ENCODE measurements at regions not wholly inside any gene's neighbourhood (a gene's known extent, or its start where the extent isn't known, plus 50 kb on each side); places are given as distances from the start of the nearest gene placed in this dataset.

DNA sequence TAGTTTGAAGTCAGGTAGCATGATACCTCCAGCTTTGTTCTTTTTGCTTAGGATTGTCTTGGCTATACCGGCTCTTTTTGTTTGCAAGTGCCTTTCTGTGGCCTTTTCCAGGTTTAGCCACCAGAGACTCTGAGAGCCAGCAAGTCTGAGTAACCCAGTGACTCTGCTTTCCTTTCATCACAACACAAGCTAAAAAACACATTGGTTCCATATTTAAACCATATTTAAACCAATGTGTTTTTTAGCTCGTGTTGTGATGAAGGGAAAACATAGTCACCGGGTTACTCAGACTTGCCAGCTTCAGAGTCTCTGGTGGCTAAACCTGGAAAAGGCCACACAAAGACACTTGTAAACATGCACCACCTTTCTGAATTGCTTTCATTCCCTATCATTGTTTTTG lies 493.3 kb downstream of the NTRK2 start:
- no peak for TF ChIP-seq CTCF (IDR thresholded peaks at IDR 0.05)
- no peak for TF ChIP-seq POLR2A (IDR thresholded peaks at IDR 0.05)
